NB4 (cell line): ENCODE measurements at regions not wholly inside any gene's neighbourhood (a gene's known extent, or its start where the extent isn't known, plus 50 kb on each side); places are given as distances from the start of the nearest gene placed in this dataset.

Experiments
- MYC ChIP-seq: IDR thresholded peaks from 2 replicates; pipeline ENCODE4 v1.6.1; 2011; ENCODE audit warnings: low read depth, low read length
- POLR2A ChIP-seq: IDR thresholded peaks from 2 replicates; pipeline ENCODE4 v1.6.1; 2011; ENCODE audit warnings: mild to moderate bottlenecking; ENCODE audit not compliant: insufficient read length; ENCODE audit errors: extremely low read depth
- TF ChIP-seq, protein P1 (sequence below): IDR thresholded peaks from one replicate; pipeline ENCODE4 v1.5.1; 2012; ENCODE audit warnings: low read depth, low read length
- TF ChIP-seq, protein P2 (sequence below): IDR thresholded peaks from 2 replicates; pipeline ENCODE4 v1.6.1; 2011; ENCODE audit warnings: low read depth, low read length

GRCh38 chrX:112367065-112367464 is 284.5 kb upstream of the TRPC5 start:
- TF ChIP-seq, protein P1, sequence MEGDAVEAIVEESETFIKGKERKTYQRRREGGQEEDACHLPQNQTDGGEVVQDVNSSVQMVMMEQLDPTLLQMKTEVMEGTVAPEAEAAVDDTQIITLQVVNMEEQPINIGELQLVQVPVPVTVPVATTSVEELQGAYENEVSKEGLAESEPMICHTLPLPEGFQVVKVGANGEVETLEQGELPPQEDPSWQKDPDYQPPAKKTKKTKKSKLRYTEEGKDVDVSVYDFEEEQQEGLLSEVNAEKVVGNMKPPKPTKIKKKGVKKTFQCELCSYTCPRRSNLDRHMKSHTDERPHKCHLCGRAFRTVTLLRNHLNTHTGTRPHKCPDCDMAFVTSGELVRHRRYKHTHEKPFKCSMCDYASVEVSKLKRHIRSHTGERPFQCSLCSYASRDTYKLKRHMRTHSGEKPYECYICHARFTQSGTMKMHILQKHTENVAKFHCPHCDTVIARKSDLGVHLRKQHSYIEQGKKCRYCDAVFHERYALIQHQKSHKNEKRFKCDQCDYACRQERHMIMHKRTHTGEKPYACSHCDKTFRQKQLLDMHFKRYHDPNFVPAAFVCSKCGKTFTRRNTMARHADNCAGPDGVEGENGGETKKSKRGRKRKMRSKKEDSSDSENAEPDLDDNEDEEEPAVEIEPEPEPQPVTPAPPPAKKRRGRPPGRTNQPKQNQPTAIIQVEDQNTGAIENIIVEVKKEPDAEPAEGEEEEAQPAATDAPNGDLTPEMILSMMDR: no peak
- TF ChIP-seq POLR2A: no peak
- TF ChIP-seq, protein P2, sequence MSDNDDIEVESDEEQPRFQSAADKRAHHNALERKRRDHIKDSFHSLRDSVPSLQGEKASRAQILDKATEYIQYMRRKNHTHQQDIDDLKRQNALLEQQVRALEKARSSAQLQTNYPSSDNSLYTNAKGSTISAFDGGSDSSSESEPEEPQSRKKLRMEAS: no peak
- TF ChIP-seq MYC: no peak
